ENCODE measurements at regions not wholly inside any gene's neighbourhood (a gene's known extent, or its start where the extent isn't known, plus 50 kb on each side); places are given as distances from the start of the nearest gene placed in this dataset.

DNA sequence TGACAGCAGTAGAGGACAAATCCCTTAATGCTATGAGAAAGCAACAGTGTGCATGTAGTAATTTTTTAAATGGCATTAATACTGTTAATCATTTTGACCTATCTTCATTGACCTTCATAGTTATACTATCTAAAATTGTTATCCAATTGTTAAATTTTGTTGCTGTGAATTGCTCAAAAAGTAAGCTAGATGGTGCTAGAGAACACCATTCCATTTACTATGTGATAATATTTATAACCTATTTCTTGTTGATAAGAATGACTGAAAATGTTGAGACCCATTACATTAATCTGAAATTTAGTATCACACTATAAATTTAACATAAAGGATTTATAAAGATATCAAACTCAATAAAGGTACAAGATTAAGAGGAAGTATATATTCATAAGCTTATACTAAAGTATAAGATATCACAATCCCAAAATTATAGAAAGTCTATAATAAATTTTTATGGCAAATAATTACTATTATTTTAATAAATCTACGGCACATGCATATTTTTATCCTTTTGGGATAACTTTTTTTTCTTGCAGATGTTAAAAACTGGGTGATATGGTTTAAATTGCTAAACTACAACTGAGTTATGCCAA, 1573.3 kb downstream of the PCDH9 start:
- TF ChIP-seq, protein P1, sequence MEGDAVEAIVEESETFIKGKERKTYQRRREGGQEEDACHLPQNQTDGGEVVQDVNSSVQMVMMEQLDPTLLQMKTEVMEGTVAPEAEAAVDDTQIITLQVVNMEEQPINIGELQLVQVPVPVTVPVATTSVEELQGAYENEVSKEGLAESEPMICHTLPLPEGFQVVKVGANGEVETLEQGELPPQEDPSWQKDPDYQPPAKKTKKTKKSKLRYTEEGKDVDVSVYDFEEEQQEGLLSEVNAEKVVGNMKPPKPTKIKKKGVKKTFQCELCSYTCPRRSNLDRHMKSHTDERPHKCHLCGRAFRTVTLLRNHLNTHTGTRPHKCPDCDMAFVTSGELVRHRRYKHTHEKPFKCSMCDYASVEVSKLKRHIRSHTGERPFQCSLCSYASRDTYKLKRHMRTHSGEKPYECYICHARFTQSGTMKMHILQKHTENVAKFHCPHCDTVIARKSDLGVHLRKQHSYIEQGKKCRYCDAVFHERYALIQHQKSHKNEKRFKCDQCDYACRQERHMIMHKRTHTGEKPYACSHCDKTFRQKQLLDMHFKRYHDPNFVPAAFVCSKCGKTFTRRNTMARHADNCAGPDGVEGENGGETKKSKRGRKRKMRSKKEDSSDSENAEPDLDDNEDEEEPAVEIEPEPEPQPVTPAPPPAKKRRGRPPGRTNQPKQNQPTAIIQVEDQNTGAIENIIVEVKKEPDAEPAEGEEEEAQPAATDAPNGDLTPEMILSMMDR (IDR thresholded peaks at IDR 0.05; ENCODE audit: control extremely low read depth, extremely low read depth, low read depth, missing control alignments): peak; percentile 35
- ChIA-PET CTCF (interaction anchor here (0.8 to 1.5 kb wide), 2 partner anchors 10 to 19 kb away, joined by 4 read pairs; no protein-coding TSS in a partner anchor), POLR2A (no interaction called here)
- no peak for DNase-seq (ENCODE audit: extremely low spot score)

DNA sequence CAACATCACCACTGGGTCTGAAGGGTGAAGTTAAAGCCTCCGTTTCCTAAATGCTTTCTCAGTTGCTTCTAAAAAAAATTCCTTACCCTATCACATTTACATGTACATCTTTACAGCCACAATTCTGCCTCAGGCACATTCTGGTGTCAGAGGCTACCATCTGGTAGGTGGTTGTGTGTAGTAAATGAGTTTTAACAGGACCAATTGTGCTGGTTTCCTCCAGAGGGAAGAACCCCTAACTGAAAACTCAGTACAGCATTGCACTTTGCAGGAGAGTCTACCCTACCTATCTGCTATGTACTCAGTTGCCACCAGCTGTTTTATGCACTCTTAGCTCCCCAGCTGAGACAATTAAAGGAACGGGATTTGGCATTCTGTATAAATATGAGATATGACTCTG, 1576.5 kb downstream of the PCDH9 start:
- TF ChIP-seq, protein P1 (IDR thresholded peaks at IDR 0.05; ENCODE audit: control extremely low read depth, extremely low read depth, low read depth, missing control alignments): no peak
- CTCF ChIA-PET: no interaction called here
- no peak for DNase-seq (ENCODE audit: extremely low spot score)
- POLR2A ChIA-PET: no interaction called here

DNA sequence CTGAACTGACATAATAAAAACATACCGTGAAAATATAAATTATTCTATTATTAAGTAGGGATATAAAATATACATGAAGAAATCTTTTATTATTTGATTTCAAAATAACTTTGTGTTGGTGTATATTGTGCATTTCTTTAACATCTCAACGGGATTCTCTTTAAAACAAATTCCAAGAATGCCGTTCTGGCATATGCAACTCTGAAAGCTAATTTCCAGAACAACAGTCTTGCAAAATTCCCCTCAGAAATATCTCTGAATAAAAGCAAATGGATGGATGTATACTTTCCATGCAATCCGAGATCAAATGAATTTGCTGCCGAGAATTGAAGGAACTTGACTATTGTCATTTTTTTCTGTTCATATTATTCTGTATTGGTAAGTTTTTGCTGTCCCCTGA, 1579.8 kb downstream of the PCDH9 start:
- no peak for DNase-seq (ENCODE audit: extremely low spot score)
- POLR2A ChIA-PET: no interaction called here
- TF ChIP-seq, protein P1 (IDR thresholded peaks at IDR 0.05; ENCODE audit: control extremely low read depth, extremely low read depth, low read depth, missing control alignments): no peak
- CTCF ChIA-PET: no interaction called here

DNA sequence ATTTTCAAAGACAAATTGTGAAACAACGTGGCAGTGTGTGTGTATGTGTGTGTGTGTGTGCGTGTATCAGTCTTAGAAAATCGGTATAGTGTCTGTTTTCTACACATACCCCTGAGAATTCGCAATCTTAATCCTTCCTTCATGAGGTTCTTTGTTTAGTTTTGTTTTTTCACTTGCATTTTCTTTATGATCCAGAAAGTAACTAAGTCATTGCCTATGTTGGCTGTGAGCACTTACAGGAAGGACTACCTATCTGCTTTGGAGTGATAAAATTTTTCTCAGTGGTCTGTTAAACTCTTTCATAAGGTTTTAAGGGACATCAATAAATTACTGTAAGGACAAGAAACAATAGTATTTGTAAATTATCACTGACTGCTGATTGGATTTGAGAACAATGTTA, 1587.1 kb downstream of the PCDH9 start:
- DNase-seq (ENCODE audit: extremely low spot score): no peak
- POLR2A ChIA-PET: no interaction called here
- TF ChIP-seq, protein P1 (IDR thresholded peaks at IDR 0.05; ENCODE audit: control extremely low read depth, extremely low read depth, low read depth, missing control alignments): no peak
- CTCF ChIA-PET: no interaction called here

DNA sequence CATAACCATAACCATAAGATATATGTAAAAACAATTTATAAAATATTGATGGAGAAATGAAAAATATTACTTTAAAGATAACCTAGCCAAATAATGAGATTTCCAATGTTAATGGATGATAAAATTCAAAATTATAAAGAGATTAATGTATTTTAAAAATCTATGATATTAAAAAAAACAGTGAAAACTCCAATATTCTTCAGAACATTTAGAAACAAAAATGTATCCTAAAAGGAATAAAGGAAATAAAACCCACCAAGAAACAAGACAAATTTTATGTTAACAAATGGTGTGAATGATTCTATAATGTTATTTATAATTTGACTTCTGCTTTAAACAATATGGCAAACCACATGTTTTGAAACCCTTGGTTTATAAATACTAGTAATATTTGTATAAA, 1587.8 kb downstream of the PCDH9 start:
- POLR2A ChIA-PET: no interaction called here
- CTCF ChIA-PET: no interaction called here
- DNase-seq (ENCODE audit: extremely low spot score): no peak
- TF ChIP-seq, protein P1 (IDR thresholded peaks at IDR 0.05; ENCODE audit: control extremely low read depth, extremely low read depth, low read depth, missing control alignments): no peak

DNA sequence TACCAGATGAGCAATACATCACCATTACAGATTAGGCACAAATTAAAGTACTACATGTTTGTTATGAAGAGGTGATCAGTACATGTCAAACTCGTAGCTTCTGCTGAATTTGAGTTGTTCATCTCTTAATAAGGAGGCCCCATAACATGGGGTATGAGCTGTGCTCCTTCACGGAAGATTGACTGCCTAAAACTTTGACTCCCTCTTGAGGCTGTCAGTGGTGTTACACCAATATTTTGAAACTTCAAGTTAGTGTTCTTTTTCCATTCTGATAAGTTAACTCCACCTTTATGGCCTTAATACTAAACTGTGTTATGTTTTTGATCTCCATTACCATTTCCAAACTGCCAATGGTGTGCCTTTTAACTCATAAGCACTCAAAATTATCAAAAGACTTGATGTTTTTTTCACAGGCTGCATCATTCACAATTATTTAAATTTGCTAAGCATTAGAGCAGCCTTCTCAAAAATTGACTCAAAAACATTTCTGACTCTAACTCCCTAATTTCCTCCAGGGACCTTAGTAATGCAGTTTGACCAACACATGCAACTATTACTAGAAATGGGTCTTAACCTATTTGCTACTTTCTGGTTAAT, 1591.5 kb downstream of the PCDH9 start:
- ChIA-PET CTCF (interaction anchor here (0.9 to 1.7 kb wide), 5 partner anchors 8 to 1593 kb away, joined by 3 to 6 read pairs (median 4); no protein-coding TSS in a partner anchor), POLR2A (no interaction called here)
- peak; percentile 8 for DNase-seq (ENCODE audit: extremely low spot score)
- TF ChIP-seq, protein P1 (IDR thresholded peaks at IDR 0.05; ENCODE audit: control extremely low read depth, extremely low read depth, low read depth, missing control alignments): peak; percentile 67
